Karpas-422 (cell line): ENCODE measurements at regions not wholly inside any gene's neighbourhood (a gene's known extent, or its start where the extent isn't known, plus 50 kb on each side); places are given as distances from the start of the nearest gene placed in this dataset.

Experiments used
- DNase-seq: peaks from one replicate; pipeline ENCODE4 v3.0.0-alpha.2; 2015
- H2AFZ ChIP-seq: fragments of 200-600 bp; sonication (generic); 2 replicates; pipeline ENCODE4 v1.6.1; 2014; ENCODE audit warnings: antibody characterized with exemption, low read length, mixed read lengths
- H3K27ac ChIP-seq: fragments of 200-600 bp; sonication (generic); 2 replicates; pipeline ENCODE4 v1.5.1; 2014; ENCODE audit warnings: mild to moderate bottlenecking, low read length, moderate library complexity
- H3K27me3 ChIP-seq: fragments of 200-600 bp; sonication (generic); 2 replicates; pipeline ENCODE4 v1.6.1; 2014; ENCODE audit warnings: low read length, mixed read lengths
- H3K36me3 ChIP-seq: fragments of 200-600 bp; sonication (generic); 2 replicates; pipeline ENCODE4 v1.6.1; 2014; ENCODE audit warnings: low read length, mixed read lengths; ENCODE audit not compliant: insufficient read depth
- H3K4me1 ChIP-seq: fragments of 200-600 bp; sonication (generic); 2 replicates; pipeline ENCODE4 v1.6.1; 2014; ENCODE audit warnings: mild to moderate bottlenecking, low read length, mixed read lengths
- H3K4me2 ChIP-seq: fragments of 200-600 bp; sonication (generic); 2 replicates; pipeline ENCODE4 v1.6.1; 2014; ENCODE audit warnings: low read length, low read depth, mild to moderate bottlenecking; ENCODE audit not compliant: poor library complexity, severe bottlenecking
- H3K4me3 ChIP-seq: fragments of 200-600 bp; sonication (generic); 2 replicates; pipeline ENCODE4 v1.5.1; 2014; ENCODE audit warnings: mild to moderate bottlenecking, antibody characterized with exemption, low read length, mixed read lengths
- H3K79me2 ChIP-seq: fragments of 200-600 bp; sonication (generic); 2 replicates; pipeline ENCODE4 v1.6.1; 2014; ENCODE audit warnings: mild to moderate bottlenecking, low read length, mixed read lengths
- H3K9ac ChIP-seq: fragments of 200-600 bp; sonication (generic); 2 replicates; pipeline ENCODE4 v1.6.0; 2014; ENCODE audit warnings: low read length
- H3K9me2 ChIP-seq: fragments of 200-600 bp; sonication (generic), shearing (Covaris generic); replicated peaks from 2 replicates; pipeline ENCODE4 v1.6.0; 2014; ENCODE audit warnings: mild to moderate bottlenecking, low read length, moderate library complexity; ENCODE audit not compliant: insufficient read depth
- H3K9me3 ChIP-seq: fragments of 300-700, 200-600 bp; sonication (generic); 2 replicates; pipeline ENCODE4 v1.6.1; 2014; ENCODE audit warnings: low read length, mixed read lengths
- H4K20me1 ChIP-seq: fragments of 200-600 bp; sonication (generic); 2 replicates; pipeline ENCODE4 v1.6.1; 2014; ENCODE audit warnings: mild to moderate bottlenecking, antibody characterized with exemption, low read length, low read depth; ENCODE audit not compliant: insufficient read depth

- DNase-seq: peak; percentile 37
- no peaks in the 10 kb centered on the region for H3K27me3 ChIP-seq
- no peaks in the 10 kb centered on the region for H3K79me2 ChIP-seq
- H3K36me3 ChIP-seq: no peaks in the 10 kb centered on the region
- no peaks in the 10 kb centered on the region for H3K9me2 ChIP-seq
- no peaks in the 10 kb centered on the region for H3K9me3 ChIP-seq
- H3K4me2 ChIP-seq: no peak overlapping the region
- no peaks in the 10 kb centered on the region for H3K4me1 ChIP-seq
- H4K20me1 ChIP-seq: peaks cover 40% of the 10 kb centered on the region; the same call in 1 of the 2 replicates
- H2AFZ ChIP-seq: no peak overlapping the region
- H3K4me3 ChIP-seq: no peak overlapping the region
- H3K9ac ChIP-seq: no peak overlapping the region
- H3K27ac ChIP-seq: no peak overlapping the region
Measured at GRCh38 chr9:130755377-130756007, 61.9 kb downstream of the EXOSC2 start.

DNA sequence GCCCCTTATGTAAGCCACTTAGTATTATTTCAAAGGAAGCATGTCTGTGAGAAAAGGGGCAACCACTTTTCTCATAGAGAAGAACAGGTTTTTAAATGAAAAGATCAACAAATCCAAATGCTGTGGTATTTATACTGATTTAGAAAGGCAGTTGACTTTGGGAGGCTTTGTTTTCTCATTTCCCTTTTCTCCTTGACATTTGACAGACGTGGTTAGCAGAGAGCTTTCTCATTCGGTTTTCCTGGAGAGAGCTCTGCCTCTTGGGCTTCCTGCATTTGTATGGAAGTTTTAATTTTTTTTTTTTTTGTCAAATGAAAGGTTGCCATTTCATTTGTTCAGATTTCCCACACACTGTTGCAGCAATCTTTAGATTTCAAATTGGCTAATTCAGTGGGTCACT, 62.5 kb downstream of the EXOSC2 start:
- Histone ChIP-seq H3K9me3 (no peaks in the 10 kb centered on the region), H3K27me3 (no peaks in the 10 kb centered on the region), H3K27ac (no peak overlapping the region), H3K4me2 (no peak overlapping the region), H3K79me2 (no peaks in the 10 kb centered on the region), H3K4me1 (no peaks in the 10 kb centered on the region), H3K9ac (no peak overlapping the region), H3K4me3 (no peak overlapping the region), H3K9me2 (no peaks in the 10 kb centered on the region), H3K36me3 (no peaks in the 10 kb centered on the region), H2AFZ (no peak overlapping the region), H4K20me1 (peaks cover 40% of the 10 kb centered on the region; the same call in 1 of the 2 replicates)
- DNase-seq: peak; percentile 37

DNA sequence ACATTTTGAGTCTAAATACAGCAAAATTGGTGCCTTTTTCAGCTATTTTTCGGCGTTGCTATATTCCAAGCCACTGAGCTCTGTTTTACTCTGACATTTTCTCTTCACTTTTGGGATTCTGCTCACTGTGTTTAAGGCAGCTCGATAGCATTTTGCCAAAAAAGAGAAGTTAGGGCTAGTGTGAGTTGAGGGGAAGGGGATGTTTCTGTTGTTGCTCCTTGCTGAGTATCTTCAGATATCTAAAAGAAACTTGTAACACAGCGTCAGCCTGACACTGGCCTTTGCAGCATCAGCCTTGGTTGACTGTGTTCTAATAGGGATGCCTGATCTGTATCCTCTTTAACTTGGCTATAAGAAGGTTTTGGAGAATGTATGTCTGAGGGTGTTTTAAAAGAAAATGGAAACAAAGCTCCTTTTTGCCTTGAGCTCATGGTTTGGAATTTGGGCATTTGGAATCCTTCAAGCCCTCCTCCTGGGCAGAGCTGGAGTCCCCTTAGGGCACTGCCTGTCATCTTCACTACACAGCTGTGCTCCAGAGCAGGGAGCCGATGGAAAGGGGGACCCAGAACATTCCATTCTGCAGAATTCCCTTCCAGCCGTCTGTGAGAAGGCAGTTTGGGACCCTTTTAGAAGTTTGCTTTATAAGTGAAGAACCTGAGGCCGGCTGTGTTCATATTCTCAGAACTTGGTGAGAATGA, 63.0 kb downstream of the EXOSC2 start:
- Histone ChIP-seq H4K20me1 (peaks cover 40% of the 10 kb centered on the region; the same call in 1 of the 2 replicates), H3K27ac (no peak overlapping the region), H3K4me2 (no peak overlapping the region), H3K9me3 (no peaks in the 10 kb centered on the region), H2AFZ (no peak overlapping the region), H3K9me2 (no peaks in the 10 kb centered on the region), H3K9ac (no peak overlapping the region), H3K4me3 (no peak overlapping the region), H3K79me2 (no peaks in the 10 kb centered on the region), H3K36me3 (no peaks in the 10 kb centered on the region), H3K27me3 (no peaks in the 10 kb centered on the region), H3K4me1 (no peaks in the 10 kb centered on the region)
- peak; percentile 37 for DNase-seq

GRCh38 chr9:130759738-130760137, 66.2 kb downstream of the EXOSC2 start:
- Histone ChIP-seq H3K79me2 (no peaks in the 10 kb centered on the region), H2AFZ (no peak overlapping the region), H3K27me3 (no peaks in the 10 kb centered on the region)

GRCh38 chr9:130763331-130764171, 70.0 kb downstream of the EXOSC2 start:
- Histone ChIP-seq H3K9ac (no peak overlapping the region), H2AFZ (no peak overlapping the region), H3K9me3 (no peaks in the 10 kb centered on the region), H3K4me2 (no peak overlapping the region), H3K79me2 (no peaks in the 10 kb centered on the region), H3K4me3 (no peak overlapping the region), H3K27ac (no peak overlapping the region), H3K36me3 (no peaks in the 10 kb centered on the region), H3K27me3 (no peaks in the 10 kb centered on the region), H3K9me2 (no peaks in the 10 kb centered on the region), H4K20me1 (peaks cover 42% of the 10 kb centered on the region; the same call in 1 of the 2 replicates), H3K4me1 (peaks cover 7% of the 10 kb centered on the region)
- no peak for DNase-seq

More at GRCh38 chr9:130759738-130760137, 66.2 kb downstream of the EXOSC2 start:
- Histone ChIP-seq H3K4me2 (no peak overlapping the region), H3K4me1 (no peaks in the 10 kb centered on the region), H3K9me2 (no peaks in the 10 kb centered on the region), H3K9ac (no peak overlapping the region), H3K36me3 (no peaks in the 10 kb centered on the region), H3K9me3 (no peaks in the 10 kb centered on the region), H4K20me1 (peaks cover 42% of the 10 kb centered on the region; the same call in 1 of the 2 replicates), H3K4me3 (no peak overlapping the region), H3K27ac (no peak overlapping the region)
- peak; percentile 37 for DNase-seq

- Histone ChIP-seq H3K36me3 (no peaks in the 10 kb centered on the region), H3K27me3 (no peaks in the 10 kb centered on the region), H3K27ac (no peak overlapping the region), H3K79me2 (no peaks in the 10 kb centered on the region), H3K9ac (no peak overlapping the region), H3K4me3 (no peak overlapping the region), H2AFZ (no peak overlapping the region), H3K4me2 (no peak overlapping the region), H4K20me1 (peaks cover 46% of the 10 kb centered on the region; the same call in 1 of the 2 replicates), H3K4me1 (peaks cover 10% of the 10 kb centered on the region), H3K9me2 (no peaks in the 10 kb centered on the region), H3K9me3 (no peaks in the 10 kb centered on the region)
- peak; percentile 40 for DNase-seq
Measured at GRCh38 chr9:130765137-130766020, 69.7 kb upstream of the ABL1 start.

DNA sequence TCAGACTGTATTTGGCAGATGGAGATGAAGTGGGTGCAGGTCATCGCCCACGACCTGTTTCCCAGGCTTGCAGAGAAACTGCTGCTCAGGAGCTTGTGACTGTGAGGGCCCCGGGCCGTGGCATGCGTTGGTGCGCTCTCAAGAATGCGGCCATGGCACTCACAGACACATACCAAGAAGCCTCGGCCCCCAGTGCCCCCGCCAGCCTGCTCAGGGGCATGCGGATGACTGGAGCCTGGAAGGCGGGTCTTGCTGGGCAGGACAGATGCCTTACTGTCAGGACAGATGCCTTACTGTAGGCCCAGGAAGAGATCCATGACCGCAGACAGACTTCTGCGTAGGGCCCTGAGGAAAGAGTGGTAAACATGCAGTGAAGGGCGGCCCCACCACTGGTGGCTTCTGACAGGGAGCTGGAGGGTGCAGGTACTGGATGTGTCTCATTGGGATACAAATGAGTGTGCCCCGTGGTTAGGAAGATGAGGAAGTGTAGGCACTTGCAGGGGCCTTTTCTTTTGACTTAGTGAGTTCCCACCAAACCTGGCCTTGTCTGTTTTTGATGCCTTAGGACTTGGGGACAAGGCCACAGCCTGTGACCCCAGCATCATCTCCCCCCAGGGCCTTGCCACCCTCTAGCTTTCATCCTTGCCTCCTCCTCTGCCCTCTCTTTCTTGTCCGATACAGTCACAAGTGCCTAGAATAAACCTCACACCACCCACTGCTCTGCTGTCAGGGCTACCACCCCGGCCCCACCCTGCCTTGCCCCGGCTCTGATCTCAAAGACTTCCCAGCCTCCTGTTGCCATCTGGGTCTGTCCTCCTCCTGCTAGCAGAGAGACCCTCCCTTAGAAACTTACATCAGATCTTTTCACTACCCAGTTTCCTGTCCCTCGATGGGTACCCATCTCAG, 68.8 kb upstream of the ABL1 start:
- Histone ChIP-seq H3K4me2 (no peak overlapping the region), H3K79me2 (no peaks in the 10 kb centered on the region), H3K4me1 (peaks cover 10% of the 10 kb centered on the region), H3K9me3 (no peaks in the 10 kb centered on the region), H3K9ac (no peak overlapping the region), H4K20me1 (peaks cover 45% of the 10 kb centered on the region; the same call in 1 of the 2 replicates), H3K4me3 (no peak overlapping the region), H3K9me2 (no peaks in the 10 kb centered on the region), H3K36me3 (no peaks in the 10 kb centered on the region), H2AFZ (no peak overlapping the region), H3K27ac (no peak overlapping the region), H3K27me3 (no peaks in the 10 kb centered on the region)
- peak; percentile 38 for DNase-seq
